ENCODE measurements at regions not wholly inside any gene's neighbourhood (a gene's known extent, or its start where the extent isn't known, plus 50 kb on each side); places are given as distances from the start of the nearest gene placed in this dataset.

GRCh38 chr12:61860451-61860850 lies 399.8 kb upstream of the USP15 start:
- no peak for DNase-seq

- no peak for DNase-seq
Observed at GRCh38 chr12:61862986-61863385, 397.2 kb upstream of the USP15 start.

GRCh38 chr12:61863811-61864210 lies 396.4 kb upstream of the USP15 start:
- DNase-seq, result no peak

- no peak for DNase-seq
Observed at GRCh38 chr12:61869796-61870195, 390.4 kb upstream of the USP15 start.

- no peak for DNase-seq
Observed at GRCh38 chr12:61870658-61871484, 389.3 kb upstream of the USP15 start.

GRCh38 chr12:61871485-61871810 lies 388.8 kb upstream of the USP15 start:
- DNase-seq, result no peak

GRCh38 chr12:61879229-61879628 lies 381.0 kb upstream of the USP15 start:
- DNase-seq, result no peak

GRCh38 chr12:61880186-61880585 lies 380.0 kb upstream of the USP15 start:
- no peak for DNase-seq

GRCh38 chr12:61891632-61892031 lies 368.6 kb upstream of the USP15 start:
- no peak for DNase-seq

GRCh38 chr12:61894168-61894567 lies 366.0 kb upstream of the USP15 start:
- DNase-seq, result no peak

- DNase-seq, result no peak
Observed at GRCh38 chr12:61896436-61896835, 363.8 kb upstream of the USP15 start.

GRCh38 chr12:61902403-61902802 lies 357.8 kb upstream of the USP15 start:
- no peak for DNase-seq

GRCh38 chr12:61911113-61911512 lies 349.1 kb upstream of the USP15 start:
- DNase-seq, result no peak

- DNase-seq, result no peak
Observed at GRCh38 chr12:61915420-61915819, 344.8 kb upstream of the USP15 start.

- no peak for DNase-seq
Observed at GRCh38 chr12:61916831-61917230, 343.4 kb upstream of the USP15 start.

GRCh38 chr12:61919686-61920085 lies 340.5 kb upstream of the USP15 start:
- no peak for DNase-seq

GRCh38 chr12:61920230-61920629 lies 340.0 kb upstream of the USP15 start:
- DNase-seq, result no peak

GRCh38 chr12:61923152-61923551 lies 337.1 kb upstream of the USP15 start:
- DNase-seq, result no peak

- DNase-seq, result no peak
Observed at GRCh38 chr12:61934564-61934963, 325.6 kb upstream of the USP15 start.

GRCh38 chr12:61939977-61940376 lies 320.2 kb upstream of the USP15 start:
- no peak for DNase-seq

- no peak for DNase-seq
Observed at GRCh38 chr12:61956545-61956944, 303.7 kb upstream of the USP15 start.

GRCh38 chr12:61974461-61974860 lies 285.7 kb upstream of the USP15 start:
- no peak for DNase-seq

- DNase-seq, result no peak
Observed at GRCh38 chr12:61985830-61986229, 274.4 kb upstream of the USP15 start.

GRCh38 chr12:61987173-61987572 lies 273.0 kb upstream of the USP15 start:
- DNase-seq, result no peak

GRCh38 chr12:61991661-61992060 lies 268.5 kb upstream of the USP15 start:
- no peak for DNase-seq
